ENCODE measurements at regions not wholly inside any gene's neighbourhood (a gene's known extent, or its start where the extent isn't known, plus 50 kb on each side); places are given as distances from the start of the nearest gene placed in this dataset.

GRCh38 chr7:49327155-49327554 is 402.8 kb downstream of the CDC14C start:
- intact Hi-C loops (cut with micrococcal nuclease) = no loop called here
- H3K4me3 ChIP-seq (replicated peaks in 1 of 2; ENCODE audit: low read depth in 1 of 2, low read length in 2 of 2) = no peak overlapping the region
- peaks cover 0 to 24% of the 10 kb centered on the region in 2 experiments; a peak in 2 of 4 replicates for H3K9me3 ChIP-seq (ENCODE audit: control insufficient read depth in 1 of 2, insufficient read depth in 1 of 2, low read depth in 1 of 2, low read length in 2 of 2)
- H3K4me2 ChIP-seq (ENCODE audit: low read length) = no peak overlapping the region
- ChIA-PET POLR2A (no interaction called here), RAD21 (ENCODE audit: low non-redundant PET in 1 of 2, low total read pairs in 2 of 2, uncharacterized antibody in 2 of 2, unreplicated experiment in 2 of 2) (no interaction called here), CTCF (no interaction called here)
- no peak overlapping the region for H3K9ac ChIP-seq (ENCODE audit: low read length)
- no peaks in the 10 kb centered on the region for H3K36me3 ChIP-seq (ENCODE audit: control insufficient read depth in 1 of 2, insufficient read depth in 2 of 2, low read length in 2 of 2)
- no peak overlapping the region for H2AFZ ChIP-seq (ENCODE audit: low read depth, low read length, poor library complexity, severe bottlenecking)
- H3K4me1 ChIP-seq (ENCODE audit: control insufficient read depth in 1 of 2, insufficient read depth in 2 of 2, low read length in 2 of 2) = no peaks in the 10 kb centered on the region
- no peak for ATAC-seq
- no peaks in the 10 kb centered on the region for H4K20me1 ChIP-seq (ENCODE audit: insufficient read depth)
- no peaks in the 10 kb centered on the region for H3K27me3 ChIP-seq (ENCODE audit: insufficient read depth, low read length)
- TF ChIP-seq POLR2AphosphoS5 (IDR thresholded peaks at IDR 0.05; ENCODE audit: low read depth, low read length) = no peak
- no peak for TF ChIP-seq SP1 (IDR thresholded peaks at IDR 0.05; ENCODE audit: low read depth)
- TF ChIP-seq CEBPB (IDR thresholded peaks at IDR 0.05; ENCODE audit: low read depth) = no peak
- TF ChIP-seq CBX3 (IDR thresholded peaks at IDR 0.05; ENCODE audit: low read depth) = no peak
- no peak for TF ChIP-seq RAD21 (IDR thresholded peaks at IDR 0.05; ENCODE audit: low read depth)
- no peak for TF ChIP-seq CTCF (IDR thresholded peaks at IDR 0.05 in 2 of 3, conservative IDR thresholded peaks at IDR 0.05 in 1 of 3; ENCODE audit: borderline replicate concordance in 1 of 3, insufficient read depth in 1 of 3, low read depth in 2 of 3, low read length in 2 of 3)
- no peak for TF ChIP-seq EZH2 (IDR thresholded peaks at IDR 0.05)
- TF ChIP-seq EZH2phosphoT487 (IDR thresholded peaks at IDR 0.05; ENCODE audit: borderline replicate concordance) = no peak
- no peak for TF ChIP-seq ATF3 (IDR thresholded peaks at IDR 0.05)
- no peak for TF ChIP-seq ZNF274 (IDR thresholded peaks at IDR 0.05; ENCODE audit: low read depth, low read length)
- TF ChIP-seq SRF (IDR thresholded peaks at IDR 0.05; ENCODE audit: low read depth) = no peak
- TF ChIP-seq TCF7L2 (IDR thresholded peaks at IDR 0.05; ENCODE audit: borderline replicate concordance, extremely low read depth, insufficient read depth, insufficient read length) = no peak
- TF ChIP-seq JUND (IDR thresholded peaks at IDR 0.05) = no peak
- TF ChIP-seq POLR2A (IDR thresholded peaks at IDR 0.05; ENCODE audit: borderline replicate concordance, extremely low read depth, insufficient read depth, insufficient read length) = no peak
- no peak for TF ChIP-seq EGR1 (IDR thresholded peaks at IDR 0.05; ENCODE audit: low read depth)
- TF ChIP-seq ZFX (IDR thresholded peaks at IDR 0.05) = no peak
- no peak for TF ChIP-seq SIN3A (IDR thresholded peaks at IDR 0.05; ENCODE audit: low read depth)
- TF ChIP-seq REST (IDR thresholded peaks at IDR 0.05; ENCODE audit: low read depth) = no peak
- no peak for TF ChIP-seq ELF1 (IDR thresholded peaks at IDR 0.05; ENCODE audit: borderline replicate concordance, low read depth)
- H3K27ac ChIP-seq (ENCODE audit: low read depth, low read length) = no peak overlapping the region
- H3K9me2 ChIP-seq (ENCODE audit: insufficient read depth) = no peaks in the 10 kb centered on the region
- DNase-seq (ENCODE audit: low read depth, low spot score) = no peak
- BruUV-seq (replicated peaks) = no TSS peak
- no peaks in the 10 kb centered on the region for H3K79me2 ChIP-seq (ENCODE audit: insufficient read depth, low read length)
